Liver (tissue), 3 donors: ENCODE measurements at regions not wholly inside any gene's neighbourhood (a gene's known extent, or its start where the extent isn't known, plus 50 kb on each side); places are given as distances from the start of the nearest gene placed in this dataset.

Experiments used
- CTCF ChIP-seq: fragments of 150-350 bp; IDR thresholded peaks from 2 replicates; pipeline ENCODE4 v1.5.1; 2017; ENCODE audit warnings: improper control_type of control experiment, low read depth, low read length; ENCODE audit not compliant: missing input control
- NR2F2 ChIP-seq: IDR thresholded peaks from 2 replicates; pipeline ENCODE4 v1.6.1; 2016; ENCODE audit warnings: antibody characterized with exemption
- TAF1 ChIP-seq: conservative IDR thresholded peaks from 2 replicates; pipeline ENCODE4 v1.6.1; 2016; ENCODE audit warnings: antibody characterized with exemption, mild to moderate bottlenecking
- TF ChIP-seq, protein P1 (sequence below): IDR thresholded peaks from 2 replicates; pipeline ENCODE4 v1.6.1; 2016; ENCODE audit warnings: antibody characterized with exemption, mild to moderate bottlenecking
- TF ChIP-seq, protein P2 (sequence below): IDR thresholded peaks from 2 replicates; pipeline ENCODE4 v1.6.1; 2016; ENCODE audit warnings: antibody characterized with exemption
- donor health status: healthy.
- donor health status: healthy.

- TF ChIP-seq, protein P1, sequence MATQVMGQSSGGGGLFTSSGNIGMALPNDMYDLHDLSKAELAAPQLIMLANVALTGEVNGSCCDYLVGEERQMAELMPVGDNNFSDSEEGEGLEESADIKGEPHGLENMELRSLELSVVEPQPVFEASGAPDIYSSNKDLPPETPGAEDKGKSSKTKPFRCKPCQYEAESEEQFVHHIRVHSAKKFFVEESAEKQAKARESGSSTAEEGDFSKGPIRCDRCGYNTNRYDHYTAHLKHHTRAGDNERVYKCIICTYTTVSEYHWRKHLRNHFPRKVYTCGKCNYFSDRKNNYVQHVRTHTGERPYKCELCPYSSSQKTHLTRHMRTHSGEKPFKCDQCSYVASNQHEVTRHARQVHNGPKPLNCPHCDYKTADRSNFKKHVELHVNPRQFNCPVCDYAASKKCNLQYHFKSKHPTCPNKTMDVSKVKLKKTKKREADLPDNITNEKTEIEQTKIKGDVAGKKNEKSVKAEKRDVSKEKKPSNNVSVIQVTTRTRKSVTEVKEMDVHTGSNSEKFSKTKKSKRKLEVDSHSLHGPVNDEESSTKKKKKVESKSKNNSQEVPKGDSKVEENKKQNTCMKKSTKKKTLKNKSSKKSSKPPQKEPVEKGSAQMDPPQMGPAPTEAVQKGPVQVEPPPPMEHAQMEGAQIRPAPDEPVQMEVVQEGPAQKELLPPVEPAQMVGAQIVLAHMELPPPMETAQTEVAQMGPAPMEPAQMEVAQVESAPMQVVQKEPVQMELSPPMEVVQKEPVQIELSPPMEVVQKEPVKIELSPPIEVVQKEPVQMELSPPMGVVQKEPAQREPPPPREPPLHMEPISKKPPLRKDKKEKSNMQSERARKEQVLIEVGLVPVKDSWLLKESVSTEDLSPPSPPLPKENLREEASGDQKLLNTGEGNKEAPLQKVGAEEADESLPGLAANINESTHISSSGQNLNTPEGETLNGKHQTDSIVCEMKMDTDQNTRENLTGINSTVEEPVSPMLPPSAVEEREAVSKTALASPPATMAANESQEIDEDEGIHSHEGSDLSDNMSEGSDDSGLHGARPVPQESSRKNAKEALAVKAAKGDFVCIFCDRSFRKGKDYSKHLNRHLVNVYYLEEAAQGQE: no peak
- TF ChIP-seq CTCF (no peak), NR2F2 (no peak), TAF1 (no peak)
- TF ChIP-seq, protein P2, sequence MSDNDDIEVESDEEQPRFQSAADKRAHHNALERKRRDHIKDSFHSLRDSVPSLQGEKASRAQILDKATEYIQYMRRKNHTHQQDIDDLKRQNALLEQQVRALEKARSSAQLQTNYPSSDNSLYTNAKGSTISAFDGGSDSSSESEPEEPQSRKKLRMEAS: no peak
Observed at GRCh38 chr11:37105427-37105826, 507.4 kb upstream of the RAG2 start.
